ENCODE measurements at regions not wholly inside any gene's neighbourhood (a gene's known extent, or its start where the extent isn't known, plus 50 kb on each side); places are given as distances from the start of the nearest gene placed in this dataset.

GRCh38 chr10:29882766-29883165 lies 176.6 kb downstream of the JCAD start:
- H2AFZ ChIP-seq (ENCODE audit: low read depth, low read length), result 0 out of 2 replicates have a peak overlapping the region, but pooled peaks have one; percentile 29
- no peaks in the 10 kb centered on the region for H4K20me1 ChIP-seq (ENCODE audit: insufficient read depth, low read length)
- DNase-seq (no peak), ATAC-seq (ENCODE audit: insufficient read depth, low read depth) (no peak)
- no peak overlapping the region for H3K27ac ChIP-seq (ENCODE audit: low read length)
- no peaks in the 10 kb centered on the region for H3K9me3 ChIP-seq (ENCODE audit: insufficient read depth, low read length, severe bottlenecking)
- H3K4me2 ChIP-seq (ENCODE audit: insufficient read depth, low read length), result no peak overlapping the region
- no peaks in the 10 kb centered on the region for H3K27me3 ChIP-seq (ENCODE audit: insufficient read depth, low read length, poor library complexity)
- no peak overlapping the region for H3K9ac ChIP-seq (ENCODE audit: low read depth, low read length)
- H3K36me3 ChIP-seq (ENCODE audit: insufficient read depth, low read length), result no peaks in the 10 kb centered on the region
- H3K79me2 ChIP-seq (ENCODE audit: insufficient read depth, low read length), result no peaks in the 10 kb centered on the region
- H3K4me1 ChIP-seq (ENCODE audit: insufficient read depth, low read length), result peaks cover 4% of the 10 kb centered on the region; the same call in 1 of the 2 replicates
- no peak overlapping the region for H3K4me3 ChIP-seq (ENCODE audit: low read depth in 1 of 2, low read length in 2 of 2)
- TF ChIP-seq CTCF (IDR thresholded peaks at IDR 0.05; ENCODE audit: borderline replicate concordance, extremely low read depth, low read length, poor library complexity, severe bottlenecking) (no peak), EZH2 (IDR thresholded peaks at IDR 0.05; ENCODE audit: borderline replicate concordance, low read depth, low read length, severe bottlenecking) (no peak)

- Histone ChIP-seq H3K9ac (ENCODE audit: low read depth, low read length) (no peak overlapping the region), H3K9me3 (ENCODE audit: insufficient read depth, low read length, severe bottlenecking) (no peaks in the 10 kb centered on the region), H3K36me3 (ENCODE audit: insufficient read depth, low read length) (no peaks in the 10 kb centered on the region), H3K4me3 (ENCODE audit: low read depth in 1 of 2, low read length in 2 of 2) (no peak overlapping the region), H3K27me3 (ENCODE audit: insufficient read depth, low read length, poor library complexity) (no peaks in the 10 kb centered on the region), H3K27ac (ENCODE audit: low read length) (no peak overlapping the region), H2AFZ (ENCODE audit: low read depth, low read length) (no peak overlapping the region), H3K4me2 (ENCODE audit: insufficient read depth, low read length) (no peak overlapping the region), H3K4me1 (ENCODE audit: insufficient read depth, low read length) (peaks cover 4% of the 10 kb centered on the region; the same call in 1 of the 2 replicates), H4K20me1 (ENCODE audit: insufficient read depth, low read length) (no peaks in the 10 kb centered on the region), H3K79me2 (ENCODE audit: insufficient read depth, low read length) (no peaks in the 10 kb centered on the region)
- TF ChIP-seq EZH2 (IDR thresholded peaks at IDR 0.05; ENCODE audit: borderline replicate concordance, low read depth, low read length, severe bottlenecking), result no peak
- TF ChIP-seq CTCF (IDR thresholded peaks at IDR 0.05; ENCODE audit: borderline replicate concordance, extremely low read depth, low read length, poor library complexity, severe bottlenecking), result no peak
- DNase-seq, result no peak
- ATAC-seq (ENCODE audit: insufficient read depth, low read depth), result no peak
These were observed 177.6 kb downstream of the JCAD start for GRCh38 chr10:29881811-29882210.

- DNase-seq, result no peak
These were observed 178.0 kb downstream of the JCAD start for GRCh38 chr10:29881336-29881771.

More at GRCh38 chr10:29881336-29881771, 178.0 kb downstream of the JCAD start:
- Histone ChIP-seq H4K20me1 (ENCODE audit: insufficient read depth, low read length) (no peaks in the 10 kb centered on the region), H3K27ac (ENCODE audit: low read length) (no peak overlapping the region), H3K4me2 (ENCODE audit: insufficient read depth, low read length) (no peak overlapping the region), H3K9ac (ENCODE audit: low read depth, low read length) (no peak overlapping the region), H3K36me3 (ENCODE audit: insufficient read depth, low read length) (no peaks in the 10 kb centered on the region), H3K9me3 (ENCODE audit: insufficient read depth, low read length, severe bottlenecking) (no peaks in the 10 kb centered on the region), H3K79me2 (ENCODE audit: insufficient read depth, low read length) (no peaks in the 10 kb centered on the region), H3K4me1 (ENCODE audit: insufficient read depth, low read length) (peaks cover 4% of the 10 kb centered on the region; the same call in 1 of the 2 replicates), H3K27me3 (ENCODE audit: insufficient read depth, low read length, poor library complexity) (no peaks in the 10 kb centered on the region), H3K4me3 (ENCODE audit: low read depth in 1 of 2, low read length in 2 of 2) (no peak overlapping the region), H2AFZ (ENCODE audit: low read depth, low read length) (no peak overlapping the region)
- no peak for ATAC-seq (ENCODE audit: insufficient read depth, low read depth)
- no peak for TF ChIP-seq EZH2 (IDR thresholded peaks at IDR 0.05; ENCODE audit: borderline replicate concordance, low read depth, low read length, severe bottlenecking)
- no peak for TF ChIP-seq CTCF (IDR thresholded peaks at IDR 0.05; ENCODE audit: borderline replicate concordance, extremely low read depth, low read length, poor library complexity, severe bottlenecking)

All from DND-41 (cell line).